Cardiac muscle cell (in vitro differentiated cells and primary cell): ENCODE measurements at regions not wholly inside any gene's neighbourhood (a gene's known extent, or its start where the extent isn't known, plus 50 kb on each side); places are given as distances from the start of the nearest gene placed in this dataset.

Source experiments
- DNase-seq, 2 donors: peaks; one replicate each; pipeline versions ENCODE4 v3.0.0 to v3.0.0-alpha.2; 2010 to 2017; ENCODE audit warnings: low read depth in 1 of 2, low spot score in 1 of 2
- H3K27ac ChIP-seq: fragments of 200-600 bp; sonication (generic); 2 replicates; pipeline ENCODE4 v1.5.1; 2016
- H3K27me3 ChIP-seq: fragments of 200-600 bp; sonication (generic); 2 replicates; pipeline ENCODE4 v1.6.0; 2016; ENCODE audit warnings: control low read depth
- H3K36me3 ChIP-seq: fragments of 200-600 bp; sonication (generic); 2 replicates; pipeline ENCODE4 v1.5.1; 2016; ENCODE audit warnings: control low read depth
- H3K4me1 ChIP-seq: fragments of 200-600 bp; sonication (generic); 2 replicates; pipeline ENCODE4 v1.8.1; 2017; ENCODE audit warnings: low read depth, mild to moderate bottlenecking, mixed run types
- H3K4me3 ChIP-seq: fragments of 200-600 bp; sonication (generic); 2 replicates; pipeline ENCODE4 v1.5.1; 2016; ENCODE audit warnings: mild to moderate bottlenecking
- H3K9me3 ChIP-seq: fragments of 200-600 bp; sonication (generic); 2 replicates; pipeline ENCODE4 v1.5.1; 2017; ENCODE audit warnings: low read depth, mild to moderate bottlenecking, control low read depth
- CTCF ChIP-seq: IDR thresholded peaks from 2 replicates; pipeline ENCODE4 v1.5.1; 2012; ENCODE audit warnings: low read depth, mild to moderate bottlenecking, low read length

GRCh38 chr2:79292958-79293315, 133.4 kb upstream of the REG3A start:
- TF ChIP-seq CTCF: no peak
- no peak overlapping the region for H3K27ac ChIP-seq

GRCh38 chr2:79292239-79292957, 132.8 kb upstream of the REG3A start:
- no peaks in the 10 kb centered on the region for H3K4me1 ChIP-seq

More at GRCh38 chr2:79292958-79293315, 133.4 kb upstream of the REG3A start:
- H3K4me3 ChIP-seq: no peak overlapping the region
- no peaks in the 10 kb centered on the region for H3K27me3 ChIP-seq
- H3K36me3 ChIP-seq: no peaks in the 10 kb centered on the region
- H3K4me1 ChIP-seq: no peaks in the 10 kb centered on the region
- no peaks in the 10 kb centered on the region for H3K9me3 ChIP-seq
- DNase-seq: no peak

GRCh38 chr2:79275863-79276262, 116.3 kb upstream of the REG3A start:
- no peaks in the 10 kb centered on the region for H3K9me3 ChIP-seq
- no peak for TF ChIP-seq CTCF
- DNase-seq: no peak
- no peak overlapping the region for H3K27ac ChIP-seq
- H3K36me3 ChIP-seq: no peaks in the 10 kb centered on the region
- H3K4me3 ChIP-seq: no peak overlapping the region
- peaks cover 10% of the 10 kb centered on the region for H3K4me1 ChIP-seq
- no peaks in the 10 kb centered on the region for H3K27me3 ChIP-seq

More at GRCh38 chr2:79292239-79292957, 132.8 kb upstream of the REG3A start:
- Histone ChIP-seq H3K27me3 (no peaks in the 10 kb centered on the region), H3K4me3 (no peak overlapping the region), H3K9me3 (no peaks in the 10 kb centered on the region), H3K36me3 (no peaks in the 10 kb centered on the region), H3K27ac (no peak overlapping the region)
- no peak for DNase-seq
- TF ChIP-seq CTCF: no peak

GRCh38 chr2:79275197-79275596, 115.6 kb upstream of the REG3A start:
- TF ChIP-seq CTCF: no peak
- Histone ChIP-seq H3K4me3 (no peak overlapping the region), H3K27me3 (no peaks in the 10 kb centered on the region), H3K27ac (no peak overlapping the region), H3K36me3 (no peaks in the 10 kb centered on the region), H3K4me1 (peaks cover 11% of the 10 kb centered on the region), H3K9me3 (no peaks in the 10 kb centered on the region)
- DNase-seq: no peak

- TF ChIP-seq CTCF: no peak
- no peaks in the 10 kb centered on the region for H3K9me3 ChIP-seq
- peaks cover 11% of the 10 kb centered on the region for H3K4me1 ChIP-seq
- no peaks in the 10 kb centered on the region for H3K27me3 ChIP-seq
- DNase-seq: no peak
- no peaks in the 10 kb centered on the region for H3K36me3 ChIP-seq
- no peak overlapping the region for H3K4me3 ChIP-seq
- H3K27ac ChIP-seq: no peak overlapping the region
Measured at GRCh38 chr2:79272616-79273015, 113.1 kb upstream of the REG3A start.
